ENCODE measurements at regions not wholly inside any gene's neighbourhood (a gene's known extent, or its start where the extent isn't known, plus 50 kb on each side); places are given as distances from the start of the nearest gene placed in this dataset.

DNA sequence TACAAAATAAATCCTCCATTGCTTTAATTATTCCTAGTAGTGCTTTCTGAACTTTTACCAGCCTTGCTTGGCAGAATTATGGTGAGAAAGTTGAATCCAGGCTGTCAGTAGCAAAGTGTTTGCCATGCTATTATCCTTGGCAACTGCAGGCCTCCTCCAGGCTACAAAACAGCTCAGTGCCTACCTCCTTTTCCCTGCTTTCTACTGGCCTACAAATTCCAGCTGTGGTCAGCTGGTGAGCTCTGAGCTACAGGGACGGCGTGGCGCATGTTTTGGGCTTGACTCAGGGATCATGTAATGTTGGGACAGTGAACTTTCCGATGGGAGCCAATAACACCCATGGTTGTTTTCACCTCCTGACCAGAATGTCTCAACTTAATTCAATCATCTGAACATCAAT is 456.1 kb upstream of the ADAMTS5 start:
- TF ChIP-seq, protein P1, sequence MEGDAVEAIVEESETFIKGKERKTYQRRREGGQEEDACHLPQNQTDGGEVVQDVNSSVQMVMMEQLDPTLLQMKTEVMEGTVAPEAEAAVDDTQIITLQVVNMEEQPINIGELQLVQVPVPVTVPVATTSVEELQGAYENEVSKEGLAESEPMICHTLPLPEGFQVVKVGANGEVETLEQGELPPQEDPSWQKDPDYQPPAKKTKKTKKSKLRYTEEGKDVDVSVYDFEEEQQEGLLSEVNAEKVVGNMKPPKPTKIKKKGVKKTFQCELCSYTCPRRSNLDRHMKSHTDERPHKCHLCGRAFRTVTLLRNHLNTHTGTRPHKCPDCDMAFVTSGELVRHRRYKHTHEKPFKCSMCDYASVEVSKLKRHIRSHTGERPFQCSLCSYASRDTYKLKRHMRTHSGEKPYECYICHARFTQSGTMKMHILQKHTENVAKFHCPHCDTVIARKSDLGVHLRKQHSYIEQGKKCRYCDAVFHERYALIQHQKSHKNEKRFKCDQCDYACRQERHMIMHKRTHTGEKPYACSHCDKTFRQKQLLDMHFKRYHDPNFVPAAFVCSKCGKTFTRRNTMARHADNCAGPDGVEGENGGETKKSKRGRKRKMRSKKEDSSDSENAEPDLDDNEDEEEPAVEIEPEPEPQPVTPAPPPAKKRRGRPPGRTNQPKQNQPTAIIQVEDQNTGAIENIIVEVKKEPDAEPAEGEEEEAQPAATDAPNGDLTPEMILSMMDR (IDR thresholded peaks at IDR 0.05) = no peak
- TF ChIP-seq EP300 (IDR thresholded peaks at IDR 0.05) (no peak), POLR2A (IDR thresholded peaks at IDR 0.05) (no peak)

Data from suprapubic skin (tissue), 3 donors.